ENCODE measurements at regions not wholly inside any gene's neighbourhood (a gene's known extent, or its start where the extent isn't known, plus 50 kb on each side); places are given as distances from the start of the nearest gene placed in this dataset.
"Not testable (repeated sequence)": the region's sequence is repeated elsewhere in the genome, so short reads cannot be mapped to it uniquely, and the experiment has no call there.

DNA sequence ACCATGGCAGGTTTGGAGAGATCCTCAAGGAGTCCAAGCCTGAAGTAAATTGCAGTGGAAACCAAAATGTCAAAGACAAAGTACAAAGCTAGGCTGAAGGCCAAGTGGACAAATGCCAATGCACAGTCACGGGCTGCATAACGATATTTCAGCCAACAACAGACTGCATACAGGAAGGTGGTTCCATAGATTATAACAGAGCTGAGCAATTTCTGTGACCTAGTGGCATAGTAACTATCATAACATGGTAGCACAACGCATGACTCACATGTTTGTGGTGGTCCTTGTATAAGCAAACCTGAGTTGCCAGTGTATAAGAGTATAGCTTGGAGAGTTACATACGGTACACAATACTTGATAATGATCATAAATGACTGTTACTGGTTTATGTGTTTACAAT, 152.2 kb downstream of the KLRB1 start:
- not testable (repeated sequence) for TF ChIP-seq CTCF (conservative IDR thresholded peaks at IDR 0.05; ENCODE audit: low read length); EZH2phosphoT487 (IDR thresholded peaks at IDR 0.05; ENCODE audit: borderline replicate concordance, low read depth, low read length)
